ENCODE measurements at regions not wholly inside any gene's neighbourhood (a gene's known extent, or its start where the extent isn't known, plus 50 kb on each side); places are given as distances from the start of the nearest gene placed in this dataset.
"Not testable (repeated sequence)": the region's sequence is repeated elsewhere in the genome, so short reads cannot be mapped to it uniquely, and the experiment has no call there.

GRCh38 chr5:158193395-158193794, 334.4 kb upstream of the CLINT1 start:
- not testable (repeated sequence) for DNase-seq (ENCODE audit: low read depth, low spot score); H3K27ac ChIP-seq

- H3K27ac ChIP-seq, result no peak overlapping the region
- no peak for DNase-seq (ENCODE audit: low read depth, low spot score)
Observed at GRCh38 chr5:158180407-158180806, 321.5 kb upstream of the CLINT1 start.

GRCh38 chr5:158179271-158179670, 320.3 kb upstream of the CLINT1 start:
- no peak for DNase-seq (ENCODE audit: low read depth, low spot score)
- H3K27ac ChIP-seq, result no peak overlapping the region

GRCh38 chr5:158178535-158178934, 319.6 kb upstream of the CLINT1 start:
- H3K27ac ChIP-seq, result no peak overlapping the region
- DNase-seq (ENCODE audit: low read depth, low spot score), result no peak

GRCh38 chr5:158177146-158177545, 318.2 kb upstream of the CLINT1 start:
- no peak for DNase-seq (ENCODE audit: low read depth, low spot score)
- H3K27ac ChIP-seq, result no peak overlapping the region

GRCh38 chr5:158175934-158176481, 317.1 kb upstream of the CLINT1 start:
- no peak for DNase-seq (ENCODE audit: low read depth, low spot score)
- no peak overlapping the region for H3K27ac ChIP-seq

- no peak for DNase-seq (ENCODE audit: low read depth, low spot score)
- H3K27ac ChIP-seq, result no peak overlapping the region
Observed at GRCh38 chr5:158174918-158175851, 316.2 kb upstream of the CLINT1 start.

GRCh38 chr5:158174026-158174425, 315.1 kb upstream of the CLINT1 start:
- no peak for DNase-seq (ENCODE audit: low read depth, low spot score)
- H3K27ac ChIP-seq, result no peak overlapping the region

- DNase-seq (ENCODE audit: low read depth, low spot score), result no peak
- no peak overlapping the region for H3K27ac ChIP-seq
Observed at GRCh38 chr5:158172005-158172404, 313.1 kb upstream of the CLINT1 start.

GRCh38 chr5:158170534-158170933, 311.6 kb upstream of the CLINT1 start:
- H3K27ac ChIP-seq, result no peak overlapping the region
- no peak for DNase-seq (ENCODE audit: low read depth, low spot score)

GRCh38 chr5:158170060-158170459, 311.1 kb upstream of the CLINT1 start:
- no peak overlapping the region for H3K27ac ChIP-seq

GRCh38 chr5:158166424-158166823, 307.5 kb upstream of the CLINT1 start:
- DNase-seq (ENCODE audit: low read depth, low spot score), result no peak
- H3K27ac ChIP-seq, result no peak overlapping the region

More at GRCh38 chr5:158170060-158170459, 311.1 kb upstream of the CLINT1 start:
- DNase-seq (ENCODE audit: low read depth, low spot score), result no peak

- no peak overlapping the region for H3K27ac ChIP-seq
Observed at GRCh38 chr5:158165647-158166046, 306.7 kb upstream of the CLINT1 start.

GRCh38 chr5:158164296-158165047, 305.5 kb upstream of the CLINT1 start:
- no peak for DNase-seq (ENCODE audit: low read depth, low spot score)
- H3K27ac ChIP-seq, result no peak overlapping the region

More at GRCh38 chr5:158165647-158166046, 306.7 kb upstream of the CLINT1 start:
- DNase-seq (ENCODE audit: low read depth, low spot score), result no peak

- DNase-seq (ENCODE audit: low read depth, low spot score), result no peak
- no peak overlapping the region for H3K27ac ChIP-seq
Observed at GRCh38 chr5:158163451-158164295, 304.7 kb upstream of the CLINT1 start.

- DNase-seq (ENCODE audit: low read depth, low spot score), result no peak
- H3K27ac ChIP-seq, result no peak overlapping the region
Observed at GRCh38 chr5:158162479-158163034, 303.6 kb upstream of the CLINT1 start.

- no peak for DNase-seq (ENCODE audit: low read depth, low spot score)
- H3K27ac ChIP-seq, result no peak overlapping the region
Observed at GRCh38 chr5:158162026-158162425, 303.1 kb upstream of the CLINT1 start.

GRCh38 chr5:158159621-158160020, 300.7 kb upstream of the CLINT1 start:
- no peak overlapping the region for H3K27ac ChIP-seq
- no peak for DNase-seq (ENCODE audit: low read depth, low spot score)

GRCh38 chr5:158155811-158156505, 297.0 kb upstream of the CLINT1 start:
- DNase-seq (ENCODE audit: low read depth, low spot score), result no peak

More at GRCh38 chr5:158155811-158156505, 297.0 kb upstream of the CLINT1 start:
- H3K27ac ChIP-seq, result no peak overlapping the region

All from epithelial cell of prostate (primary cell).